Stimulated activated CD4-positive, alpha-beta T cell treated with anti-CD3 and anti-CD28 coated beads, Interleukin-12 subunit alpha, Interleukin-12 subunit beta, amount 100 ng/mL, for 48 hours (primary cell): ENCODE measurements at regions not wholly inside any gene's neighbourhood (a gene's known extent, or its start where the extent isn't known, plus 50 kb on each side); places are given as distances from the start of the nearest gene placed in this dataset.
"Not testable (repeated sequence)": the region's sequence is repeated elsewhere in the genome, so short reads cannot be mapped to it uniquely, and the experiment has no call there.

ENCODE experiments used
- DNase-seq, 3 donors: peaks; one replicate each; pipeline ENCODE4 v3.0.0-alpha.2; 2020; ENCODE audit warnings: low read depth in 2 of 3, low spot score in 1 of 3

DNA sequence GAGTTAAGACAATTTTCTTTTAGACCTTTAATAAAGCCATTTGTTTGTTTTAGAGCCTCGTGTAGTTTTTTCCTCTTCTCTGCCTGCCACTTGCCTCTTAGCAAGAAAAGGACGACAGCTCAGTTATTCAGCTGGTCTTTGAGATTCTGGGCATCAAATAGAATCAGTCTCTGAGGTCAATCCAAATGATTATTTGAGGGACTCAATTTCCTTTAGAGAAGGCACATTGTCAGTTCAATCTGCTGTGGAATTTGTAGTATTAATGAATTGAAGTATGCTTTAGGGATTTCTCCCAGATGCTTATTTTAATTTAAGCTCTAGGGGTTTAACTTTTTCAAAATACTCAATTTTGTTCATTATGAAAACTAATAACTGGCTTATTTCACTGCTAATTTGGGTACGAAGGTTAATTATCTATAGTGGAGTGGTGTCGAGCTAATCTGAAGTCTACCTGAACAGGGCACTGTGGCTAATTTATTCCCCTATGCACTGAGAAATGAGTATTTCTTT lies 841.2 kb upstream of the AUTS2 start:
- no peak for DNase-seq

DNA sequence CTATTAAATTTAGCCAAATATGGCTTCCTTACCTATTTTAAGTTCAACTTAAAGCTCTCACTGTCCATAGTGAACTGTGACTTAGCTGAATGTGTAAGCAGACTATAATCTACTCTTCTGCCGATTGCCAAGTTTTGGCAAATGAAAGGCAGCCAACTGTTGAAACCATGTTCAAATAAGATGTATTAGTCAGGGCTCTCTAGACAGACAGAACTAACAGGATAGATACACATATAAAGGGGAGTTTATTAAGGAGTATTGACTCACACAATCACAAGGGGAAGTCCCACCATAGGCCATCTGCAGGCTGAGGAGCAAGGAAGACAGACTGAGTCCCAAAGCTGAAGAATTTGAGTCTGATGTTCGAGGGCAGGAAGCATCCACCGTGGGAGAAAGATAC lies 837.7 kb upstream of the AUTS2 start:
- DNase-seq = no peak

DNA sequence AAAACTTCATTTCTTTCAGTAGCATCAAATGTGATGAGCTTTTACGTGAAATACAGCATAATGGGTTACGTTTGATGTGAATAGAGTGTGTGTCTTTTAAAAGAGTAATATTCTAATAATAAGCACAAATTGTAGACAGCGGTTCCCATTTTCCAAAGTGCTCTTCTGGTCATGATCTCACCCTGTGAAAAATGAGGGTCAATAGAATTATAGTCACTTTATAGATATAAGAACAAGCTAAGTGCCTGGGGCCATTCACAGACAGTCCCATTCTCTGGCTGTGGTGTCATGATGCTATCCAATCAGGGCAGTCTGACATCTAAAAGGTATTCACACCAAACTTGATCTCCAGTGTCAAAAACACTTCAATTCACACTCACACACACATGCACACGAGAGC lies 830.8 kb upstream of the AUTS2 start:
- DNase-seq = no peak

DNA sequence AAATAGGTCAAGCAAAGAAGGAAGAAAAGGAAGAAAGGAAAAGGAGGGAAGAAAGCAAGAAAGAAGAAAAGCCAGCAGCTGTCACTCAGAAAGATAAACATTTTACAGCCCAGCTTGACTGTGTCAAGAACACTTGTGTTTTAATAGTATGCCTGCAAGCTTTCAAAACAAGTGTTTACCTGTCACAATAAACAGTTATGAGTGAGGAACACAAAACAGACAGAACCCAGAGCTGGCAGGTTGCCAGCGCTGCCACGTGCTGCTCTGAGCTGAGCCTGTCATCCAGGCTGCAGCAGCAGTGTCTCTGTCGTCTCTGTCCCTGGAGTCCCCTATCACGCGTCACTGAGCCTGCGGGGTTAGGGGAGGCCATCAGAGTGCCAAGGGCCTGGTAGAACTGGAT lies 827.6 kb upstream of the AUTS2 start:
- DNase-seq = no peak

DNA sequence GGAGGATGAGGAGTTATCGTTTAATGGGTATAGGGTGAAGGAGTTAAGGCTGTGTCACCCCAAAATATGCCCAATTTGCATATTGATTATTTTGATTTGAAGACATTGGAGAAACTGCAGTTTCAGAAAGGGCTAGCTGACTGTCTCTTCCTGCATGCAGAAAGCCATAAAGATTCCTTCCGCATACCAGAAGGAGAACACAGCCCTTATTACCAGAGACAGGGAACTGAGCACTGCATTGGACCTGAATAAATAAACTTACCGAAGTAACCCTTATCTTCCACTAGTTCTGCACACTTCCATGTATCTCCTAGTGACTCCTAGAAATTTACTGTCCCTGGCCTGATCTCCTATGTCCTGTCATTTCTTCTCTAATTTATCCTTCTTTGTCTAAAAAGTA lies 821.9 kb upstream of the AUTS2 start:
- DNase-seq = no peak

DNA sequence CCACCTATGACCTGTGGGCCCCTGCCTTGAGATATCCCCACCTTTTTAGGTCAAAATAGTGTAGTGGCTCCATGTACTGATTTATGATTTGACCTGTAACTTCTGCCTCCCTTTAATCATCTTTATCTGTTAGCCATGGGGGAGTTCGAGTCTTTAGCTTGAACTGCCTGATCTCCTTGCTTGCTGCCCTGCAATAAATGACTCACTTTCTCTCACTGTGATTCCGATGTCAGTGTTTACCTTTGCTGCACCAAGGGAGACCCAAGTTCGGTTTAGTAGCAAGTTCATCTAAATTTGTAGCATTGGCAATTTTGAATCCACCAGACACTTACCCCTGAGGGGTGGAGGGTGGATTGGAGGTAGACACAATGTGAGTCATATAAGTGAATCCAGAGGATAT lies 814.6 kb upstream of the AUTS2 start:
- no peak for DNase-seq

DNA sequence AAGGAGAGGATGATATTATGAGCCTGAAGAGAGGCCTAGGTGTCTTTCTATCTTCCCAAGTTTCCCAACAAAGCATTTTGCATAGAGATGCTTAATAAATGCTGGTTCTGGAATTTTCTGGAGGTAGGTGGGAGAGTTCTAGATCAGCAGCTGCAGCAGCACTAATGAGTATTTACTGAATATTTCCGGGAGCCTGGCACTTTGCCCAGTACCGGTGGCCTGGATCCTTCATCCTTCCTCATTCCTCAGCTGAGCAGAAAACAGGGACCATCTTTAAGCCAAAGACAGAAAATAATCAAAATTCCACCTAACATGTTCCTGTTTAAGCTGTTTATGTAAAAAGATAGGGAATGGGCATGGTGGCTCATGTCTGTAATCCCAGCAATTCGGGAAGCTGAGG lies 813.2 kb upstream of the AUTS2 start:
- DNase-seq = no peak

DNA sequence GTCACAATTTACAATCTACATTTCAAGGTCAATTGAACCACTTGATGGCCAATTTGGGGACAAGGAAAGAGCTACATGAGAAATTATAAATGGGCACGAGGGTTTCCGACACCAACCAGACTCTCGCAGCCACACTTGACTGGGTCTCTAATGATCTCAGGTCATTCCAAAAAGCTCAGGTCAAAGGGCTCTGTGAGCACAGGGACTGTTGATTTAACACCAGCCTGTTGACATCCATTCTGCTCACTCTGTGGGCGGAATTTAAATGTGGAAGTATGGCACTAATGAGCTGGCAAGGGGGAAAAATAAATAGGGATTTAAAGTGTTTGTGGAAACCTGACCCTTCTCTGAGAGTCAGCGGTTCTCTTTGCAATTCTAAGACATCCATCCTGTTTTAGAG lies 810.7 kb upstream of the AUTS2 start:
- no peak for DNase-seq

DNA sequence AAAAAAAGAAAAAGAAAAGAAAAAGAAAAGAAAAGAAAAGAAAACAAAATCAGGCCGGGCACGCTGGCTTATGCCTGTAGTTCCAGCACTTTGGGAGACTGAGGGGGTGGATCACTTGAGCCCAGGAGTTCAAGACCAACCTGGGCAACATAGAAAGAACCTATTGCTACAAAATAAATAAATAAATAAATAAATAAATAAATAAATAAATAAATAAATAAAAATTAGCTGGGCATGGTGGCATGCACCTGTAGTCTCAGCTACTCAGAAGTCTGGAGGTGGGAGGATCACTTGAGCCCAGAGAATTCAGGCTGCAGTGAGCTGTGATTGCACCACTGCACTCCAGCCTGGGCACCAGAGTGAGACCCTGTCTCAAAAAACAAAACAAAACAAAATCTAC lies 809.7 kb upstream of the AUTS2 start:
- not testable (repeated sequence) for DNase-seq

DNA sequence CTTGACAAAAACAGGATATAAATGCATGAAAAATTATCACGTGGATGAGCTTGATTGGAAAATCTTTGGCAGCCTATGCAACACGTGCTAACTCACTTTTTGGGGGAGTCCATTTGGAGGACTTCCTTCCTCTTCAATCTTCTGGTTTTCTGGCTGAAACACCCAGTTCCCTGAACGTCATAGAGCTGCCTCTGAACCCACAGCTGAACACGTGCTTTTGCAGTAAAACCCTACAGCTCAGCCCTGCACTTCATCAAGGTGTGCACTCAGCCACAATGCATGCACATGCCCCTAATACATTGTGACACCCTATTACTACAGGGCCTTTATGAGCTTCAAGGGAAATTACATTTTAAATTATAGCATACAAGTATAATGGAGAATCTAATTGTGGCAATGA lies 808.7 kb upstream of the AUTS2 start:
- no peak for DNase-seq

DNA sequence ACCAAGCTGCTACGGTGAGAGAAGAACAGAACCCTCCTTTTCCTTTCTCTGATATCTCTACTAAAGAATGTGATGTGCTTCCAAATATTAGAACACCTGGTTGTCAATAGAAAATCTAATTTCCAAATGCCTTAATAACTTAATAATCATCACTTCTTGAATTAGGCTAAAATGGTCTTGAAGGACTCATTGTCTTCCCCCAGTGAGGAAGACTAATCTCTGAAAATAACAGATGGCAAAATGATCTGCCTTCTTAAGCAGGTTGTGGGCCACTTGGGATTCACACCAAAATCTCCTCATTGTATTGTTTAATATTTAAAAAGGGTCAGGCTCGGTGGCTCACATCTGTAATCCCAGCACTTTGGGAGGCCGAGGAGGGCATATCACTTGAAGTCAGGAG lies 805.9 kb upstream of the AUTS2 start:
- DNase-seq = no peak

DNA sequence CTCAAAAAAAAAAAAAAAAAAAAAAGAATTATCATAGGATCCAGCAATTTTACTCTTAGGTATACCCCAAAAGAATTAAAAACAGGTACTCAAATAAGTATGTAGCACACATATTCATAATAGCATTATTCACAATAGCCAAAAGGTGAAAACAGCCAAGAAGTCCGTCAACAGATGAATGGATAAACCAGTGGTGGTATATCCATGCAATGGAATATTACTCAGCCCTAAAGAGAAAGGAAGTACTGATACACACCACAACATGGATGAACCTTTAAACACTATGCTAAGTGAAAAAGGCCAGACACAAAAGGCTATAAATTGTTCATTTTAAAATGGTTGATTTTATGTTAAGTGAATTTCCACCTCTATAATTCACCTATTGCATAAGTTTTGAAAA lies 804.8 kb upstream of the AUTS2 start:
- DNase-seq = no peak

DNA sequence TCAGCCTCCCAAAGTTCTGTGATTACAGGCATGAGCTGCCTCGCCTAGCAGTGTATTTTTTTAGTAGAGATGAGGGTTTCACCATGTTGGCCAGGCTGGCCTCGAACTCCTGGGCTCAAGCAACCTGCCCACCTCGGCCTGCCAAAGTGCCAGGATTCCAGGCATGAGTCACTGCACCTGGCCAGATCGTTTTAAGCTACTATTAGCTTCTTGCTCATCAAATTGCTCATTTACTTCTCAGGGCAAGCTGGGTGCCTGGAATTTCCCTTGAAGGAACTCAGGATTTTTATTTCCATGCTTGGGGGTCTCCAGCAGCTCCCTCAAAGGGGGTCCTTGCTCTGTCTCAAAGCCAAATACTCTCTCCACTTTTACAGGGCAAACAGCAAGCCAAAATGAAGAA lies 798.0 kb upstream of the AUTS2 start:
- DNase-seq = no peak

DNA sequence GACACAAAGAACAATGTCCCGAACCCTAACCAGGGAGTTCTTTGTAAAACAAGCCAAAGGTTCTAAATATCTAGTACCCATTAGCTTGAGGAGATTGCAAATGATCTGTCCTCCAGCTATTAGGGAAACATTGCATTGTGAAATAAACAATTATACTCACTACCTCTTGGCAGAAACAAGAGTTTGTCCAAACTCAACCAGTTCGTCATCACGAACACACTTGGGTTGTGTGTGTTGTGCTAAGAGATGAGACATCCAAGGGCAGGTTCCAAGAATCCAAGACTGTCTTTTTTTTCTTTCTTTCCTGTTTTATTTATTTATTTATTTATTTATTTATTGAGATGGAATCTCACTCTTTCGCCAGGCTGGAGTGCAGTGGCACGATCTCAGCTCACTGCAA lies 793.1 kb upstream of the AUTS2 start:
- DNase-seq = no peak

DNA sequence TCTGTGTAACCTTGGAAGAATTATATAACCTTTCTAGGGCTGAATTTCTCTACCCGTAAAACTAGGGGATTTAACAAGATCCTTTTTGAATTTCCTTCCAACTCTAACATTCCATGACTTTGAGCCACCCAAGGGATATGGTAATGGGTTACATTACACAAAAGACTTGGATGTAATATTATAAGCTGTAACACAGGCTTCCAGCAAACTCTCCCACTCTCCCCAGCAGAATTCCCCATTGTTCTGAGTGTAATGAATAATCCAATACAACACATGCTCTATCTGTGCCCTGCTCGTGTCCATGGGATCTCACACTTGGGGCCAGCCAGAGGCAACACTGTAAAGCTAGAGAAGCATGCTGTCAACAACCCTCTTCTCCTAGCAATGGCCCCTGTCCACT lies 790.6 kb upstream of the AUTS2 start:
- DNase-seq = no peak

DNA sequence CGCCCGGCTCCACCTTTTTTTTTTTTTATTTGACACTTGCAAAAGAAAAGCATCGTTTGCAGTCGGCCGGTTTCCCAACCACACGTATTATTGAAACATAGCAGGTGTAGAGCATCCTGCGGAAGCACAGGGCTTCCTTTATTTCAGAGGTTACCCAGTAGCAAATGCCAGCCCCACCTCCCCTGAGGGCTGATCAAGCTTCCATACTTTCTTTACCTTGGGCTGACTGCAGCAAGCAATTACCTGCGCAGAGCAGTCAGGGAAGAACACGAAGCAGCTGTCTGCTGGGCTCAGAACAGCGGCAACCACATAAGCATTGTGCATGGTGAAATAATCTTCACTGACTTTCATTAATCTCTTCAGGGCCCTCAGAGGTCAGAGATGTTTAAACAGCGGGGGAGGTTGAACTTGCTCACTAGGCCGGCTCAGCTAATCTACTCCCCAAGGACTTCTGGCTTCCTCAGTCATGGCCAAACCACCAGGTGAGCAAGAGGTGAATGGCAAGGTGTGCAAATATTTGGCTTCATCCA lies 784.7 kb upstream of the AUTS2 start:
- no peak for DNase-seq

DNA sequence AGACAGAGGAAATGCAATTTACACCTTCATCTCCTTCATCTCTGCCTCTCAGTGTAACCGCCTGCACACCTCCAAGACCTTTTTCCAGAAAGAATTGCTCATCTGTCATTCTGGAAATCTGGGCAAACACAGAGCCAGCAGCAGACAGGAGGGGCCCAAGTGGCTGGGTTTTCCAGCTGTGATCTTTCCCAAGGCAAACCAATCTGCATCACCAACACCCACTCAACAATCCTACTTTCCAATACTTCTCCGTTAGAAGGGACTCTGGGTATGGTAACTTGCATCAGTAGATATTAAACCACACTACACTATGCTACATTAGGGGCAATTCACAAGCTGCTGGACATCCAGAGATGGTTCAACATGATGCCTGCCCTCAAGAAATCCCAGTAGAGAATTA lies 781.8 kb upstream of the AUTS2 start:
- DNase-seq = no peak

DNA sequence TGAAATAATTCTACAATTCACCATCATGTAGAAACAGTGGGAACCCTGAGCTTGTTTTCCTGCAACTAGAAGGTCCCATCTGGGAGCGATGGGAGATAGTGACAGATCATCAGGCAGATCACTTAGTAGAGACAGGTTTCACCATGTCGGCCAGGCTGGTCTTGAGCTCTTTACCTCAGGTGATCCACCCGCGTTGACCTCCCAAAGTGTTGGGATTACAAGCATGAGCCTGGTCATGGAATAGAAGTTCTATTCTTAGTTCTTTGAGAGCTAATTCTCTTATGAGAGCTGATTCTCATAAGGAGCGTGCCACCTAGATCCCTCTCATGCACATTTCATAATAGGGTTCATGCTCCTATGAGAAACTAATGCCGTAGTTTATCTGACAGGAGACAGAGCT lies 778.0 kb upstream of the AUTS2 start:
- DNase-seq = no peak

DNA sequence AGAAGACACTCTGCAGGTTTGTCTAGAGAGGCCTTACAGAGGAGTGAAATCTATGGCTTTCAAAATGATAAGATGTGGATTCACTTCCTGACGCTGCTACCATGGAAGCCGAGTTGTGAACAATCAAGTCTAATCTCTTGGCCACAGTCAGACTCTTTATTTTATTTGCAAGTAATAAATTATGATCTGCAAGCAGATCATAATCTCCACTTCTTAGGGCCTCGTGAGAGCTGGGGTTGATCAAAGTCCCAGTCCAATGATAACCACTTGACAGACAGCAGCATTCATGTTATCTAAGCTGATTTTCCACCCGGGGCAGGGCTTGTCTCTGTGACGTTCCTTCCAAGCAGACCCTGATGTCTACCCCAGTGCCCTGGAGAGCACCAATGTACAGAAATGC lies 776.4 kb upstream of the AUTS2 start:
- no peak for DNase-seq

DNA sequence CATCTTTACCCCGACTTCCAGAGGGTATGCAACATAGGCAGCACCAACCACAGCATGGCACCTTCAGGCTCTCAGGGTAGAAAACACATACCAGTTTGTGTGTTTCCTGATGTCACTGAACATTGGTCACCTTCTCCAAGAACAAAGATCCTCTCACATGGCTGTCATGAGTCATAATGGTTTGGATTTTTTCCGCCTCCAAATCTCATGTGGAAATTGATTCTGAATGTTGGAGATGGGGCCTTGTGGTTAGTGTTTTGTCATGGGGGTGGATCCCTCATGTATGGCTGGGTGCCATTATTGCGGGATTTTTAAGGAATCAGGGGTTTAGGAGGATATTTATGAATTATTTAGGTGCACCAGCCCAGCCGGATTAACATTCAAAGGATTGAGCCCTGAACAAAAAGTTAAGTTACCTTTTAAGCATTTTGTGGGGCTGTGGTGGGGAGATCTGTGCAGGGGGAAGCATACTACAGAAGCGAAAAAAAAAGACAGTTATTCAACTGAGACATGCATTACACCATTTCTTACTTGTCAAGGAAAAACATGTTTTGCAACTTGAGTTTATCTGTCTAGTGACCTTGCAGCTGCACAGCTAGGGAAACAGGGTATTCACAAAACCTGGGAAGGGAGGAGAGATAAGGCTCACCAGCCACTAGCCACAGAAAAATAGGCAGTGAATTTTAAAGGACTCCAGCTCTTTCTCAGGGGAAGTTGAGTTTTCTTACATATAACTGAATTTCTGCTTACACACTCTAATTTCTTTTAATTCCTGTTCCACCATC lies 774.1 kb upstream of the AUTS2 start:
- DNase-seq = no peak

DNA sequence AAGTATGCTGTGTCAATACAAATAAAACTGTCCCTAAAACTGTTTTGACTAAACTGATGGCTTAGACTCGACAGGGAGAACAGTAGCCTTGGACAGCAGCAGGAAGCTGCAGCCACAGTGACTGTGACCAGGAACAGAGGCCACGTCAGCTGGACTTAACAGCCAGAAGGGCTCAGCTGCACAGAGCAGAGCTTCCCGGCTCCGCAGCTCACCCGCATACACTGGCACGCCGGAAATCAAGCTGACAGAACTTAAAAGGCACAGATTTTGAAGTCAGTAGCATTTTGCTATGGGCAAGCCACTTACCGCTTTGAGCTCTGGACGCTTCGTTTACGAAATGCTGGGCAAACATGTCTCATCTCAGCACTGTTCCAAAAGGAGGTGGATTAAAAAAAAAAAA lies 769.7 kb upstream of the AUTS2 start:
- no peak for DNase-seq

DNA sequence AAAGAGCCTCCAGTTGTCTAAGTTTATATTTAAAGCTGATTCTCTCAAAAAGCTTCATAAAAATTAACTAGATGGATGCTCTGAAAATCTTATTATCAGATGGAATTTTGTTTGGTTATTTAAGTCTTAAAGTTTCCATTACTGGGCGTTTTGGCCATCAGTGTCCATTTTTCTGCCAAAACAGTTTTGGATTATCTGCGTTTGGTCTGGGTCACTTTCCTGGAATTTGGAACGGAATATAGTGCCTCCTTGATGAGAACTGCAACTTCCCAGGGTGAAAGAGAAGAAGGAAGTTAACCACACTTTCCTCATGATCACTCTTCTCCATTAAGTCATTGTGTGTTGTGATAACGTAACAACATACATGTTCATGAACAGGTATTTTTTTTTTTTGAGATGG lies 764.9 kb upstream of the AUTS2 start:
- no peak for DNase-seq

DNA sequence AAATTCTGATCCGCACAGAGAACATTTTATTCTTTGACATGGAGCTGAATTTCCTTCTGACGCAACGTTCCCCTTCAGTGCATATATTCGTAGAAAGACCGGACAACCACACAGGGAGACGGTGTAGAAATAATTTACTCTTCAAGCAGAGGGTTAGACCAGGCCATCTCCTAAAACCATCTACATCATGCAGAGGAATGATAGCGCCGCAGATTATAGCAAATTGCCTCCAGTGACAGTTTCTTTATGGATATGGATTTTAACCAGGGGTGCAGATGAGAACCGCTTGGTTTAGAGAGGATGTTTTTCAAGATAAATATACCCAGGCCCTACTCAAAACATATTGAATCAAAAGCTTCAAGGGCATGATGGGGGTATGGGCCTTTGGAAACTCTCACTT lies 759.3 kb upstream of the AUTS2 start:
- no peak for DNase-seq
